ENCODE measurements at regions not wholly inside any gene's neighbourhood (a gene's known extent, or its start where the extent isn't known, plus 50 kb on each side); places are given as distances from the start of the nearest gene placed in this dataset.

DNA sequence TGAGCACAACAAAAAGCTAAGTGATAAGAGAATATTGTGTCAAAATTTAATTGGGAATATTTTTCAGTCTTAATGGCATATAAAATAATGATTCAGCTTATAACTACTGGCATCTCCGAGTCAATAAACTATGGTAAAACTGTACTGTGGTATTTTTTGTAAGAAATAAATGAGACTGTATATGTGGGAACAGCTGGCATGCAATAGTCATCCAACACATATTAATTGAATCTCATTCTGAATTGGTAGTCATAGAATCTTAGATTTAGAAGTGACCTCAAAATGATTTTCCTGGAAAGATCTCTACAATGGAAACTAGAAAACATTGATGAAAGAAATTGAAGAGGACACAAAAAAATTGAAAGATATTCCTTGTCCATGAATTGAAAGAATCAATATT lies 133.4 kb upstream of the SLC7A14 start:
- Histone ChIP-seq H3K36me3 (ENCODE audit: control insufficient read depth, insufficient read depth, low read length) (no peaks in the 10 kb centered on the region), H3K27ac (ENCODE audit: low read length) (no peak overlapping the region), H3K27me3 (ENCODE audit: control insufficient read depth, insufficient read depth, low read length) (no peaks in the 10 kb centered on the region), H3K9me3 (ENCODE audit: control insufficient read depth, insufficient read depth, low read depth, low read length) (0 out of 2 replicates have a peak, but pooled peaks cover 5% of the 10 kb centered on the region), H3K4me1 (ENCODE audit: control insufficient read depth, insufficient read depth, low read length) (no peaks in the 10 kb centered on the region), H3K4me3 (ENCODE audit: low read depth in 2 of 2, low read length in 2 of 2) (no peak overlapping the region)
- no peak for DNase-seq (ENCODE audit: low read depth, low spot score)
- POLR2A ChIA-PET = no interaction called here
- intact Hi-C loops (cut with micrococcal nuclease; ENCODE audit: unreplicated experiment) (no loop called here), in situ Hi-C loops (cut with HindIII; ENCODE audit: low pct_unique_long_range_greater_than_20kb, low sequenced_read_pairs) (no loop called here)
- CTCF ChIA-PET = no interaction called here
- ATAC-seq = no peak
- BruUV-seq (replicated peaks) = no TSS peak
- TF ChIP-seq, protein P1, sequence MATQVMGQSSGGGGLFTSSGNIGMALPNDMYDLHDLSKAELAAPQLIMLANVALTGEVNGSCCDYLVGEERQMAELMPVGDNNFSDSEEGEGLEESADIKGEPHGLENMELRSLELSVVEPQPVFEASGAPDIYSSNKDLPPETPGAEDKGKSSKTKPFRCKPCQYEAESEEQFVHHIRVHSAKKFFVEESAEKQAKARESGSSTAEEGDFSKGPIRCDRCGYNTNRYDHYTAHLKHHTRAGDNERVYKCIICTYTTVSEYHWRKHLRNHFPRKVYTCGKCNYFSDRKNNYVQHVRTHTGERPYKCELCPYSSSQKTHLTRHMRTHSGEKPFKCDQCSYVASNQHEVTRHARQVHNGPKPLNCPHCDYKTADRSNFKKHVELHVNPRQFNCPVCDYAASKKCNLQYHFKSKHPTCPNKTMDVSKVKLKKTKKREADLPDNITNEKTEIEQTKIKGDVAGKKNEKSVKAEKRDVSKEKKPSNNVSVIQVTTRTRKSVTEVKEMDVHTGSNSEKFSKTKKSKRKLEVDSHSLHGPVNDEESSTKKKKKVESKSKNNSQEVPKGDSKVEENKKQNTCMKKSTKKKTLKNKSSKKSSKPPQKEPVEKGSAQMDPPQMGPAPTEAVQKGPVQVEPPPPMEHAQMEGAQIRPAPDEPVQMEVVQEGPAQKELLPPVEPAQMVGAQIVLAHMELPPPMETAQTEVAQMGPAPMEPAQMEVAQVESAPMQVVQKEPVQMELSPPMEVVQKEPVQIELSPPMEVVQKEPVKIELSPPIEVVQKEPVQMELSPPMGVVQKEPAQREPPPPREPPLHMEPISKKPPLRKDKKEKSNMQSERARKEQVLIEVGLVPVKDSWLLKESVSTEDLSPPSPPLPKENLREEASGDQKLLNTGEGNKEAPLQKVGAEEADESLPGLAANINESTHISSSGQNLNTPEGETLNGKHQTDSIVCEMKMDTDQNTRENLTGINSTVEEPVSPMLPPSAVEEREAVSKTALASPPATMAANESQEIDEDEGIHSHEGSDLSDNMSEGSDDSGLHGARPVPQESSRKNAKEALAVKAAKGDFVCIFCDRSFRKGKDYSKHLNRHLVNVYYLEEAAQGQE (IDR thresholded peaks at IDR 0.05; ENCODE audit: insufficient read depth in 1 of 2, low read depth in 2 of 2, low read length in 1 of 2) = no peak
- no peak for TF ChIP-seq SIN3A (IDR thresholded peaks at IDR 0.05; ENCODE audit: borderline replicate concordance, insufficient read depth, low read depth, low read length)
- TF ChIP-seq CTCF (IDR thresholded peaks at IDR 0.05) = no peak
- no peak for TF ChIP-seq POLR2AphosphoS5 (IDR thresholded peaks at IDR 0.05; ENCODE audit: low read depth, low read length)
- TF ChIP-seq TCF7L2 (IDR thresholded peaks at IDR 0.05; ENCODE audit: low read depth, low read length) = no peak

DNA sequence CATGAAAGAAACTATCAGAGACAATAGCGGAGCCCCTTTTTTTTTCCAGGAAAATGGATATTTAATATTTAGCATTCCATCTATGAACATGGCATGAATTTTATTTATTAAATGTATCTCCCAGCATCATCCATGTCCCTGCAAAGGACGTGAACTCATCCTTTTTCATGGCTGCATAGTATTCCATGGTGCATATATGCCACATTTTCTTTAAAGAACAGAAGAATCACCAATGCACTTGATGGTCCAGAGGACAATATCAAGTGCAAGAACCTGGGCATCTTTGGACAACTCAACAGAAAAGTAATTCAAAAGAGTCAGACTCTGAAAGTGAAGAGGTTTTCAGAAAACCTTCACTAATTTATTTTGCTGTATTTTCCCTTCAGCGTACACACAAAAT lies 133.0 kb upstream of the SLC7A14 start:
- no peak for TF ChIP-seq TCF7L2 (IDR thresholded peaks at IDR 0.05; ENCODE audit: low read depth, low read length)
- TF ChIP-seq, protein P1 (IDR thresholded peaks at IDR 0.05; ENCODE audit: insufficient read depth in 1 of 2, low read depth in 2 of 2, low read length in 1 of 2) = no peak
- TF ChIP-seq POLR2AphosphoS5 (IDR thresholded peaks at IDR 0.05; ENCODE audit: low read depth, low read length) = no peak
- no peak for TF ChIP-seq CTCF (IDR thresholded peaks at IDR 0.05)
- no peaks in the 10 kb centered on the region for H3K36me3 ChIP-seq (ENCODE audit: control insufficient read depth, insufficient read depth, low read length)
- POLR2A ChIA-PET = no interaction called here
- no peak overlapping the region for H3K4me3 ChIP-seq (ENCODE audit: low read depth in 2 of 2, low read length in 2 of 2)
- no peak for DNase-seq (ENCODE audit: low read depth, low spot score)
- 0 out of 2 replicates have a peak, but pooled peaks cover 5% of the 10 kb centered on the region for H3K9me3 ChIP-seq (ENCODE audit: control insufficient read depth, insufficient read depth, low read depth, low read length)
- in situ Hi-C loops (cut with HindIII; ENCODE audit: low pct_unique_long_range_greater_than_20kb, low sequenced_read_pairs) (no loop called here), intact Hi-C loops (cut with micrococcal nuclease; ENCODE audit: unreplicated experiment) (no loop called here)
- no peaks in the 10 kb centered on the region for H3K4me1 ChIP-seq (ENCODE audit: control insufficient read depth, insufficient read depth, low read length)
- CTCF ChIA-PET = no interaction called here
- no peak overlapping the region for H3K27ac ChIP-seq (ENCODE audit: low read length)
- ATAC-seq = no peak
- BruUV-seq (replicated peaks) = no TSS peak
- no peaks in the 10 kb centered on the region for H3K27me3 ChIP-seq (ENCODE audit: control insufficient read depth, insufficient read depth, low read length)

Data from Panc1 (cell line).